ENCODE measurements at regions not wholly inside any gene's neighbourhood (a gene's known extent, or its start where the extent isn't known, plus 50 kb on each side); places are given as distances from the start of the nearest gene placed in this dataset.

DNA sequence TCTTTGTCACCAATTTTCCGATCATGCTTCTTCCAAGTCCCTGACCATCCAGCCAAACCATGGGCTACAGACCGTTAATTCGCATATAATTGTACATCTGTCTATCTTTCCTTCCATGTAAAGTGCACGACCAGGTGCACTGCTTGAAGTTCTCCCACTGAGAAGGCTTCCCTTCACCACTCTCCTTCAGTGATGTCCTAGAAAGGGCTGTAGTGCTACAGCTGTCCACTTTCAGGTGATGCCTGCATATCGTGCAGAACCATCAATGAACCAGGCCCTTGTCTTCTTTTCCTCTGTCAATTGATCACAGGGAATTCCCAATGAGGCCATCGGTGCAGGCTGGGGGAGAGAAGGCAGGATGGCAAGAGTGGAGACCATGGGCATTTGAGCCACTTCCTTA is 148.9 kb downstream of the TMEM182 start:
- intact Hi-C loops (cut with DNase I): no loop called here
- Histone ChIP-seq H3K4me1 (replicated peaks) (no peaks in the 10 kb centered on the region), H3K36me3 (no peaks in the 10 kb centered on the region), H3K9me3 (no peaks in the 10 kb centered on the region), H3K27ac (no peak overlapping the region), H3K27me3 (replicated peaks; ENCODE audit: insufficient read depth) (no peaks in the 10 kb centered on the region), H3K4me3 (no peak overlapping the region)
- DNase-seq (ENCODE audit: low spot score): no peak
- WGBS: 89% methylated on average over 6 of the region's 6 CpGs
- TF ChIP-seq, protein P1, sequence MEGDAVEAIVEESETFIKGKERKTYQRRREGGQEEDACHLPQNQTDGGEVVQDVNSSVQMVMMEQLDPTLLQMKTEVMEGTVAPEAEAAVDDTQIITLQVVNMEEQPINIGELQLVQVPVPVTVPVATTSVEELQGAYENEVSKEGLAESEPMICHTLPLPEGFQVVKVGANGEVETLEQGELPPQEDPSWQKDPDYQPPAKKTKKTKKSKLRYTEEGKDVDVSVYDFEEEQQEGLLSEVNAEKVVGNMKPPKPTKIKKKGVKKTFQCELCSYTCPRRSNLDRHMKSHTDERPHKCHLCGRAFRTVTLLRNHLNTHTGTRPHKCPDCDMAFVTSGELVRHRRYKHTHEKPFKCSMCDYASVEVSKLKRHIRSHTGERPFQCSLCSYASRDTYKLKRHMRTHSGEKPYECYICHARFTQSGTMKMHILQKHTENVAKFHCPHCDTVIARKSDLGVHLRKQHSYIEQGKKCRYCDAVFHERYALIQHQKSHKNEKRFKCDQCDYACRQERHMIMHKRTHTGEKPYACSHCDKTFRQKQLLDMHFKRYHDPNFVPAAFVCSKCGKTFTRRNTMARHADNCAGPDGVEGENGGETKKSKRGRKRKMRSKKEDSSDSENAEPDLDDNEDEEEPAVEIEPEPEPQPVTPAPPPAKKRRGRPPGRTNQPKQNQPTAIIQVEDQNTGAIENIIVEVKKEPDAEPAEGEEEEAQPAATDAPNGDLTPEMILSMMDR (IDR thresholded peaks at IDR 0.05): no peak
- TF ChIP-seq POLR2A (IDR thresholded peaks at IDR 0.05): no peak

DNA sequence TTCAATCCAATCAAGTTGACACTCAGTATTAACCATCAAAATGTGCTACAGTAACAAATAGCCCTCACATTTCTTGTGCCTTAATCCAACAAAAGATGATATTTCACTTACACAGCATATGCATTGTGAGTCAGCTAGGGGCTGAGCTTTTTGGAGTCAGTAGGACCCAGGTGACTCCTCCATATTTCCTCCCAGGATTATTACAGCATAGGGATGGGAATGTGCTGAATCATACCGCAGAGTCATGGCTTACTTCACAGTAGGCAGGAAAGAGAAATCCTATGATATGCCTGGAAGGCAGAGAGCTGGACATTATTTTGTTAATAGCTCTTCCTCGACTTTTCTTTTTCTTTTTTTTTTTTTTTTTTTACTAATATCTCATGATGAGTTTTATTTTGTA is 153.3 kb downstream of the TMEM182 start:
- DNase-seq (ENCODE audit: low spot score): no peak
- Histone ChIP-seq H3K27ac (no peak overlapping the region), H3K4me3 (no peak overlapping the region), H3K27me3 (replicated peaks; ENCODE audit: insufficient read depth) (no peaks in the 10 kb centered on the region), H3K9me3 (no peaks in the 10 kb centered on the region), H3K36me3 (no peaks in the 10 kb centered on the region), H3K4me1 (replicated peaks) (no peaks in the 10 kb centered on the region)
- TF ChIP-seq, protein P1 (IDR thresholded peaks at IDR 0.05): no peak
- TF ChIP-seq POLR2AphosphoS5 (IDR thresholded peaks at IDR 0.05) (no peak), POLR2A (IDR thresholded peaks at IDR 0.05) (no peak)
- 82% methylated on average over 2 of the region's 2 CpGs for WGBS
- intact Hi-C loops (cut with DNase I): no loop called here

DNA sequence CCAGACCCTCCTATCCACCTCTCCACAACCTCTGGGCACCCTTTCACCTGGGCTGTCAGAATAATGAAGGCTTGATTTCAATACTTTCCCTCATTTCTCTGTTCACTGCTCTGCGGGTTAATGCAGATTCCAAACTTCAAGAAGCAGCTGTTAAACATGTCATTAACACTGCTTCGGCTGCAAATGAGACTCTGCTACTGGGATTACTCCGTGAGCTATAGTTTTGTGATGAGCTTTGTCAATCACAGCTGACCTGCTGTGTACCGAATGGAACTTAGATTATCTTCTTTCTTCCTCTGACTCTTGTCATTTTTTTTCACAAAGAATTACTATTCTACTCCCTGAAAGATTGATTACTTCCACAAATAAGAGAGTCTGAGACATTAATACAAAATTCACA is 160.5 kb downstream of the TMEM182 start:
- no peak overlapping the region for H3K27ac ChIP-seq
- H3K4me3 ChIP-seq: no peak overlapping the region
- TF ChIP-seq, protein P1 (IDR thresholded peaks at IDR 0.05): no peak
- TF ChIP-seq POLR2AphosphoS5 (IDR thresholded peaks at IDR 0.05): no peak
- TF ChIP-seq POLR2A (IDR thresholded peaks at IDR 0.05): no peak
- intact Hi-C loops (cut with DNase I): no loop called here
- WGBS: 64% methylated on average over 4 of the region's 4 CpGs
- H3K4me1 ChIP-seq (replicated peaks): no peaks in the 10 kb centered on the region
- no peak for DNase-seq (ENCODE audit: low spot score)
- H3K27me3 ChIP-seq (replicated peaks; ENCODE audit: insufficient read depth): no peaks in the 10 kb centered on the region
- H3K9me3 ChIP-seq: no peaks in the 10 kb centered on the region
- no peaks in the 10 kb centered on the region for H3K36me3 ChIP-seq

DNA sequence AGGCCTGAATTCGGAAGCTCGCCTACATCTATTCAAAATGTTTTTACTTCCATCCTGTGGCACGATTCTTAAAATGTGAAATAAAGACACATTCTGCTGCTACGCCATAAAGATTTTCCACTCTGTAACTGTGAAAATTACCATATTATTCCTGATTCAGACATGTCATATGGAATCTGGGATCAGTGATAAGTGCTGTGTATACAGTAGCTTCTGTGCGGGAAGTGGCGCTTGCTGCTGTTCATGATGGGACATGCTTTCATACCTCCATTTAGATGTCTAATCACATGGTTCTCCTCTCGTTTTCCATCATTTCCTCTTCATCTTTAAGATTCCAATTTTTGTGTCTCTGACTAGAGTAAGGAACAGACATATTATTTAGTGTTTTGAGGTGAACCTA is 163.2 kb downstream of the TMEM182 start:
- Histone ChIP-seq H3K4me3 (no peak overlapping the region), H3K27me3 (replicated peaks; ENCODE audit: insufficient read depth) (no peaks in the 10 kb centered on the region), H3K36me3 (no peaks in the 10 kb centered on the region), H3K4me1 (replicated peaks) (no peaks in the 10 kb centered on the region), H3K27ac (no peak overlapping the region), H3K9me3 (no peaks in the 10 kb centered on the region)
- intact Hi-C loops (cut with DNase I): no loop called here
- 87% methylated on average over 7 of the region's 7 CpGs for WGBS
- DNase-seq (ENCODE audit: low spot score): no peak
- TF ChIP-seq POLR2AphosphoS5 (IDR thresholded peaks at IDR 0.05) (no peak), POLR2A (IDR thresholded peaks at IDR 0.05) (no peak)
- TF ChIP-seq, protein P1 (IDR thresholded peaks at IDR 0.05): no peak

DNA sequence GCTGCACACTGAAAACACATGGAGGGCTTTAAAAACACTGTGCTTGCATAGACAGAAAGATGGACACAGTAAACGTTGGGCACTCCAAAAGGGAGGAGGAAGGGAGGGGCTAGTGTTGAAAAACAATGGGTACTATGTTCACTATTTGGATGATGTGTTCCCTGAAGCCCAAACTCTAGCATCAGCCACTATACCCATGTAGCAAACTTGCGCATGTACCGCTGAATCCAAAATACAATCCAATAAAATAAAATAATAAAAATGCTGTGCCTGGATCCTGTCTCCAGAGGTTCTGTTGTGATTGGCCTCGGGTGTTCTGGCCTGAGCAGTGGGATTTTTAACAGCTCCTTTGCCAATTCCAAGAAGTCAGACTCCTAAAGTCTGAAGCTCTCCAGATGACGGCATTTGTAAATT is 166.0 kb downstream of the TMEM182 start:
- WGBS: 58% methylated on average over 5 of the region's 5 CpGs
- H3K9me3 ChIP-seq: no peaks in the 10 kb centered on the region
- DNase-seq (ENCODE audit: low spot score): no peak
- intact Hi-C loops (cut with DNase I): no loop called here
- no peaks in the 10 kb centered on the region for H3K4me1 ChIP-seq (replicated peaks)
- no peaks in the 10 kb centered on the region for H3K36me3 ChIP-seq
- no peak for TF ChIP-seq POLR2A (IDR thresholded peaks at IDR 0.05)
- TF ChIP-seq, protein P1 (IDR thresholded peaks at IDR 0.05): no peak
- no peak for TF ChIP-seq POLR2AphosphoS5 (IDR thresholded peaks at IDR 0.05)
- H3K27me3 ChIP-seq (replicated peaks; ENCODE audit: insufficient read depth): no peaks in the 10 kb centered on the region
- H3K4me3 ChIP-seq: no peak overlapping the region
- H3K27ac ChIP-seq: no peak overlapping the region
